ENCODE measurements at regions not wholly inside any gene's neighbourhood (a gene's known extent, or its start where the extent isn't known, plus 50 kb on each side); places are given as distances from the start of the nearest gene placed in this dataset.

DNA sequence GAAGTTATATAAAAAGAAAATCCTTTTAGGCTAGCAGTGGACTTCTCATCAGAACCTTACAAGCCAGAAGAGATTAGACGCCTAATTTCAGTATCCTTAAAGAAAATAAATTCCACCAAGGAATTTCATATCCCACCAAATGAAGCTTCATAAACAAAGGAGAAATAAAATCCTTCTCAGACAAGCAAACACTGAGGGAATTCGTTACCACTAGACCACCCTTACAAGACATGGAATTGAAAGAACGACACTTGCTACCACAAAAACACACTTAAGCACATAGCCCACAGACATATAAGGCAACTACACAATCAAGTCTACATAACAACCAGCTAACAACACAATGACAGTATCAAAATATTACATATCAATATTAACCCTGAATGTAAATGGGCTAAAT is 299.2 kb downstream of the TOX3 start:
- H3K27ac ChIP-seq, result no peak overlapping the region
- H3K4me3 ChIP-seq, result no peak overlapping the region

DNA sequence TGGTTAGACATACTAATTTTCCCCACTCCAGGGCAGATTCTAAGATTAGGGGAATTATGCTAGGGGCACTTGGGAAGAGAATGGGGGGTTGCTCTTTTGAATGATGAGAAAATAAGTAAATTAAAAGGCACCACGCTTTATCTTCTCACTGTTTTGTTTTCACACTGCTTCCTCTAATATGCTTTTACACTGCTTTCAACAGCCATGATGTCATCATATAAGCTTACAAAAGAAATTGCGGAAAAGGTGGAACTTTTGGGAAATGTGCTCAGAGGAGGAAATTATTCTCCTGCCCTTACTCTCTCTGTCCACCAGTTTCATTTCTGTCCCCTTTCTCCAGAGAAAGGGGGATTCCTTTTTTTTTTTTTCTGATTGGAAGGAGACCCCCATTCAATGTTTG is 308.2 kb downstream of the TOX3 start:
- no peak overlapping the region for H3K27ac ChIP-seq

DNA sequence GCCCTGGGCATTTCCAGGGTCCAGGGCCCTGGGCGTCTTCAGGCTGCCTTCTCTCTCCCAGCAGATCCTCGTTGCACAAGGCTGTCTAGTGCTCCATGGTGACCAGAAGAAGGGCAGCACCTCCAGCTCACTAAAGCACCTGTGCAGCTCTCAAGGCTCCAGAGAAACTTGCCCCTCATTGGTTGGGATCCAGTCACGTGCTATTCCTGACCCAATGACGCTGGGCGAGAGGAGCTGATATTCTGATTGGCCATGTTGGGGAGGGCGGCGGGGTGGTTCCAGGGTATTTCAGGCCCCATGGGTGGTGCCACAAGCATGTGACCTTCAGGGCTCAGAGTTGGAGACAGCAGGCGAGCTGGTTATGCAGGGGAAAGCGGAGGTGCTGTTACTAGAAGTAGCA is 309.1 kb downstream of the TOX3 start:
- no peak overlapping the region for H3K4me3 ChIP-seq
- H3K27ac ChIP-seq, result no peak overlapping the region

More for the DNA sequence above, 308.2 kb downstream of the TOX3 start:
- H3K4me3 ChIP-seq, result no peak overlapping the region

DNA sequence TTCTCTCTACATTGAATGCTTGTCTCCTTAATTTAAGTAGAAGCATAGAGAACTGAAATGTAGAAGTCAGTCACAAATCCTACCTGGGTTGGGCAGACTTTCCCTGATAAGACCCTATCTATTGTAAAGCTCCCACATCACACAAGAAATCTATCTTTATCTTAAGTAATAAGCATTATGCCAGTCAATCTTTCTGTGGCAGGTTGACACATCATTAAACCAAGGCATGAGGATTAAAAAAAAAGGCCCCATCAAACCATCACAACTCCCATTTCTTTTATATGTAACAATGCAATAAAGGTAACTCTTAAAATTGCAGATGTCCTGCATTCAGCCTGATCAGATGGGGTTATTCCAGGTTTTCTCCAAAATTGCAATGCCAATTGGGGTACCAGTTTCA is 311.8 kb downstream of the TOX3 start:
- no peak overlapping the region for H3K27ac ChIP-seq
- H3K4me3 ChIP-seq, result no peak overlapping the region

DNA sequence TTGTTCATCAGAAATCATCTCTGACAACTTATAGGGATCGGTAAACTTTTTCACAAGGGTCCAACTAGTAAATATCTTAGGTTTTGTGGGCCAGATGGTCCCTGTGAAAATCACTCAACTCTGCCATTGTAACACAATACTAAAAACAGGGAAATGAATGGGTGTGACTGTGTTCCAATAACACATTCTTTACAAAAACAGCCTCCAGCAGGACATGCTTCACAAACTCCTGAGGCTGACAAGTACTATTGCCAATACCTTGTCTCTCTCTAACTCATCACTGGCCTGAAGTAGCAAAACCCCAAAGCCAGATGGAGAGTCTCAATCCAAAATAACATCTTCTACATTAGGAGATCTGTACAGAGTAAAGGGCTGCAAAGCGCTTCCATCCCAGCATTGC is 312.3 kb downstream of the TOX3 start:
- H3K27ac ChIP-seq, result no peak overlapping the region
- no peak overlapping the region for H3K4me3 ChIP-seq

DNA sequence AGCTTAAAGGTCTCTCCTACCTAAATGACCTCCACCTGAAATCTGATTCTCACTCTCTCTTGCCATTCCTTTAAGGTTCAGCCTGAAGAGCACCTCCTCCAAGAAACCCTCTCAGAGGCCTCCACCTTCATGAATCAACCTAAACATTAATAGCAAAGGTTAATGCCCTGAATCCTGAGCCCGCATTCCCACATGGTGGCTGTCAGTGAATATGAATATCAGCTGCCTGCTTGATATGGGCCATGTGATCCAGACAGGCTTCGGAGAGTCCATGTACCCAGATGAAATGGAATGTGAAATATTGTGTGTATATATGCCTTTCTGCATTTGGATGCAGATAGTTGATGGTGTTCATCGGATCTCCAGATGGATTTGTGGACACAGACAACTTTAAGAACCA is 317.5 kb downstream of the TOX3 start:
- H3K4me3 ChIP-seq, result no peak overlapping the region
- H3K27ac ChIP-seq, result no peak overlapping the region

DNA sequence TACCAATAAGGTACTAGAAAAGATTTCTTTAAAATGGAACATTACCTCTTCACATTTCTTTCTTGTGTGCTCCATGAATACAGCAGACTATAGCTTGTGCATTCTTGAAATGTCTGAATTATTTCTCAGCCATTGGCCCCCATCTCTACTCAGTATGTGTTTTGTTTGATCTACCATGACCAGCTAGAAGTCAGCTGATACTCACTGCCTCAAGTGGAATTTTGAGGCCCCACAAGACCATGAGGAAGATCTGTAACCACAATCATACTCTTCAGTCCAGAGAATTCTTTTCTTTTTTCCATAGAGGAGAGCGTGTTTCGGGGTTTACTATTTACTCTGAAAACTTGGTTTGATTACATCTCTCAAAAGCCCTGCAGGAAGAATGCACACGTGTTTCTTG is 319.1 kb downstream of the TOX3 start:
- no peak overlapping the region for H3K4me3 ChIP-seq
- no peak overlapping the region for H3K27ac ChIP-seq

DNA sequence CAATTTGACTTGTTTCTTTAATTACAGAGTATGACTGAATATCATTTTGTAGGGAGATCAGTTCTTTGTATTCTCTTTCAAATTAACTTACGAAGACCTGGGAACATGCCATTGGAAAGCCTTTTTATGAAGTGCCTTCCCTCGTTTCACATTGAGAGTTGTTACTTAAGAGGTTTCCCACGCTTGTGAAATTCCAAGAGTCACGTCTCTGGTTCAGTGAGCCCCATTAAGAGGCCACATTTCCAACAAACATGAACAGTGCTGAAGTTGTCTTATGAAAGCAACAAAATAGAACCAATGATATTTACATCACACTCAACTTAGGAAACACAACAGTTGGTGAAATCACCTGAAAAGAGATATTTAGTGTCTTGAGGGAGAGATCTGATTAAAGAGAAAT is 334.1 kb downstream of the TOX3 start:
- no peak overlapping the region for H3K27ac ChIP-seq

DNA sequence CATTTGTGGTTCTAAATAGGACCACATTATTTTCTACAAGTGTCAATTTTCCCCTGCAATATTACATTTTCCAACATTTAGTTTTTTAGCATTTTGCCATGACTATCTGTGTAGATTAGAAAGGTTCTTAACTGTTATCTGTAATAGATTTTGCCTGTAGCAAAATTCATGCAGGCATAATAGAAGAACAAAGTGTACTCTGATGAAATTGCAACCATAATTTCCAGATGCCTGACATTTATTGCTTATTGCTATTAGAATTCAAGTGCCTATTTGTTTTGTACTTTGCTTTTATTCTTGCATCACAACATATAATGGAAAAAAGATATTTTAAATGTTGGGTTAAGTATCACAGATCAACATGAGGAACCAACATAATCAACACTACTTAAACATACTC is 337.7 kb downstream of the TOX3 start:
- H3K4me3 ChIP-seq, result no peak overlapping the region

More for the DNA sequence above, 334.1 kb downstream of the TOX3 start:
- H3K4me3 ChIP-seq, result no peak overlapping the region

DNA sequence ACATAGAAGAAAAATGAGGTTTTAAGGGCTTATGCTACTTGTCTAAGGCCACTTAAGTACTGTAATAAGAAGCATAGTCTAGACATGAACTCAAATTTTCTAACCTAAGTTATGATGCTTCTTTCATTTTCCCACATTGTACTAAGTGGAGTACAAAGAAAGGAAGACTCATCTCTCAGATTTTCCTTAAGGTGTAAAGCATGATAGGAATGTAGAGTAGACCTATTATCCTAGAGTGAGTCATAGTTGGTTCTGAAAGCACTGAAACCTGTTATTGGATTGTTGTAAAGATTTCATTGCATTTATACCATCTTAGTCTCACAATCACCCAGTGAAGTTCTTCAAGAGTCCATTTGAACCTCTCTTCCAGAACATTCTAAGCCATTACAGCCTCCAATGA is 343.8 kb downstream of the TOX3 start:
- H3K27ac ChIP-seq, result no peak overlapping the region
- no peak overlapping the region for H3K4me3 ChIP-seq

More for the DNA sequence above, 337.7 kb downstream of the TOX3 start:
- no peak overlapping the region for H3K27ac ChIP-seq

DNA sequence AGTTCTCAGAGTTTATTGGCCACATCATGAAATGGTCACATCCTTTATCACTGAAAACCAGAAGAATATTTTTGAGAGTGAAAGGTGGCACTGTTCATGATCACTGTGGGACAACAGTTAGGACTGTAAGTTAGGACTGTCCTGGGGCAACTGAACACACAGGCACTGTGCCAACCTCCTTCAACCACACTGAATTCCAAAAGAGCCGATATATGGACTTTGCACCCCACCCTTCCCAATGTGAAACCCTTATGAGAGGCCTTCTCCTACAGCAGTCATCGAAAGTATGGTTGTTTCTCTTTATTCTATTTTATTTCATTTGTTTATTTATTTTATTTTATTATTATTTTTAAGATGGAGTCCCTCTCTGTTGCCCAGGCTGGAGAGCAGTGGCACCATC is 353.5 kb downstream of the TOX3 start:
- H3K4me3 ChIP-seq, result no peak overlapping the region
- H3K27ac ChIP-seq, result no peak overlapping the region

DNA sequence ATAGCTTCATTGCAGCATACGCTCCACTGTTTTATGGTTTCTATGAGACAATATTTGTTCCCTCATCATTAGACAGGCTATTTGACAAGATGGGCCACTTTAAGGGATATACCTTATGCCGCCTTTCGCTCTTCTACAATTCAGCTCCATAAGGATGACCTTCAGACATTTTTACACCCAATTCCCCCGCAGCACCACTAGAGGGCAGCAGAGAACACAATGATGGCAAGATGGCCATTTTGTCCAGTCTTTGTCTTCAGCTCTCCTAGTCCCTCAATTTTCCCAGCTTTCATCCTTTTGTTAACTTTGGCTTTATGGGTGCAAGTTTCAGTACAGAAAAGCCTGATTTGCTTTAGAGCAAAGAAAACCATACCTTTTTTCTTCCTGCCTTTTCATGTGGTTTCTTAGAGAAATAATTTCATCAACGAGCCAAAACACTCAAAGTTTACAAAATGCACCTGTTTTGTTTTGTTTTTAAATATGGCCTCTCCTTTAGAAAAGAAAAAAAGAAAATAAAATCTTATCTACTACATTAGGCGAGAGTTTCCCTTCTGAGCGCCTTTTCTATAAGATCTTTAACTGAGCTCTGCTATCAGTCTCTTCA is 355.3 kb downstream of the TOX3 start:
- H3K4me3 ChIP-seq, result no peak overlapping the region
- no peak overlapping the region for H3K27ac ChIP-seq

DNA sequence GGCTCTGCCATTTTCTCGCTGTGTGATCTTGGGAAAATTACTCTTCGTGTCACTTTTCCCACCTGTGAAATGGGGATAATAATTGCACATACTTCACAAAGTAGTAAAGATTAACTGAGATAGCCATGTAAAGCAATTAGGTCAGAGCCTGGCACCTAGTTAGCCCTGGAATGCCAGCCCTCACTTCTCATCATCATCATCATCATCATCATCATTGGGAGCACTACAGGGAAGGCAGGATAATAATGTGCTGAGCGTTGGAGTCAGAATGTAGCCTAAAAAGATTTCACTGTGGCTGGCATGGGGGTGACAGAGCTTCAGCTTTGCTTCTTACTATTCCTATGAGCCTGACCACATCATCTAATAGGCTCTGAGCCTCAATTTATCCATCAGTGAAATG is 362.6 kb downstream of the TOX3 start:
- H3K4me3 ChIP-seq, result no peak overlapping the region
- no peak overlapping the region for H3K27ac ChIP-seq

DNA sequence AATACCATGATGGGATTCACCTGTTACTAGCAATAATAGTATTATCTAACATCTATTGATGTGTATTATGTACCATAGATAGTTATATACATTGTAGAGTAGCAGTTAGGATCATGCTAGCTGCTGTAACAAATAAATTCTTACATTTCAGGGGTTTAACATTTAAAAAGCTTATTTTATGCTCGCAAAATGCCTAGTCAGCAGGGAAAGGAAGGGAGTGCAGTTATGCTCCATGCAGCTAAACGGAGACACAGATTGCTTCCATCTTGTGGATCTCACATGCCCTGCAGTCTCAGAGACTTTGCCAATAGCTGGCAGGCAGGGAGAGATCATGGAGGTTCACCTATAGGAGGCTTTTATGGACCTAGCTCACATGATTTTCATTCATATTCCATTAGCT is 364.1 kb downstream of the TOX3 start:
- Histone ChIP-seq H3K4me3 (no peak overlapping the region), H3K27ac (no peak overlapping the region)

DNA sequence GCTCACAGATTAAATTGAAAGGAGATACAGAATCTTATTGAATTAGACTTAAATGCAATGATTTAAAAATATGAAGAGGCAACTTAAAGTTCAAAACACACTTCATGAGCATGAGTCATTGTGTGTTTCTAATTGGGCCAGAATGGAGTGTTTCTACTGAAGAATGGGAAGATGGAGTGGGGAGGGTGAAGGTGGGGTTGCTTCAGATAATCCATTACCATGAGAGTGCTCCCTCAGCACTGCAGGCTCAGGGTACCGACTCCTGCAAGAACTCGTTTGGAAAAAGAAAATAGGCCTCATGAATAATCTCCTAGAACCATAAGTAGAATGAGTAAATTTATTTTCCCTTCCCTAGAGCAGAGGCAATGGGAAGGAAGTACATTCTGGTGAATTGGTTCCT is 372.8 kb downstream of the TOX3 start:
- Histone ChIP-seq H3K27ac (no peak overlapping the region), H3K4me3 (no peak overlapping the region)

DNA sequence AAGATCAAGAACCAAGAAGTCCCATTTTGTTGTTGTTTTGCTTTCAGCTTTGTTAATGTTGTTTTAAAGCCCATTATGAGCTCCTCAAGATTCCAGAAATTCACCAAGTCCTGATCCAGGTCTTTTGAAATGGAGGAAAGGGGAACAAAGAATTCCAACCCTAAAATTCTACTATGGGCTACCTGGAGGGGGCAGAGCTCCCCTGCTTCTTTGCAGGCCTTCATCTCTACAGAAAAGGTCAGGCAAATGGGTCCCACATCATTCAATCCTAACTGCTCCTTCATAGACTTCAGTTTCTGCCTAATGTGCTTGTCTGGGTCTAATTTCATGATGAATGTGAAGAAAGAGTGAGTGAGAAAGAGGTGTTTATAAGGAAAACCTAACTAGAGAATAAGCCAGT is 375.5 kb downstream of the TOX3 start:
- Histone ChIP-seq H3K27ac (no peak overlapping the region), H3K4me3 (no peak overlapping the region)

DNA sequence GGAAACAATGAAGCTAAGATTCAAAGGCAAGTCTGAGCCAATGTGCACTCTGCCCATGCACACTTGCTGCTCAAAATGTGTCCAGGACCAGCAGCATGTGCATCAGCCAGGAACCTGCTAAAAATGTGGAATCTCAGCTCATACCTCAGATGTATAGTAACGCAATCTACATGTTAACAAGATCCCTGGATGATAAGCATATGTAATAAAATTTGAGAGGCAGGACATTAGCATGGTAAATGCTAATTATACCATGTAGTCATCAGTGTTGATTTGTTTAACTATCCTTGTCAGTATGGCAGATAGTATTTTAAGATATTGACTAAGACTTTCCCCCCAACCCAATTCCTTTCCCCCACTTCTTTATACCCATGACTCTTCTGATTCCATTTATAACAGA is 379.6 kb downstream of the TOX3 start:
- H3K27ac ChIP-seq, result no peak overlapping the region
- H3K4me3 ChIP-seq, result no peak overlapping the region

DNA sequence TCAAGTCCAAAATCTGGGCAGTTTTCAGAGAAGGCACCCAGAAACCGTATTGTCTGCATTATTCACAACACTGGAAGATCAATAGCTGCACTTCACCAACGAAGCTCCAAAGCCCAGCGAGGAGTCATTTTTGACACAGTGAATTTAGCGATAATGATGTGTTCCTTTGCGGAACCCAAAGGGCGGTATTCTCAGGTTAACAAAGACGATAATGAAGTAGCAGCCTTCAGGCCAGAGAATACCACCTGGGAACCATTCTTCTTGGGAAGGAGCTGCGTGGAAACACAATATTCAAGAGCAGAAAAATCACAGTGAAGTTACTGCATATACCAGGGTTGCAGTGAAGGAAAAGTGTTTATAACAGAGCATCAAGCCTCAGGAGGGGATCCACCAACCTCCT is 381.0 kb downstream of the TOX3 start:
- no peak overlapping the region for H3K27ac ChIP-seq
- H3K4me3 ChIP-seq, result no peak overlapping the region

DNA sequence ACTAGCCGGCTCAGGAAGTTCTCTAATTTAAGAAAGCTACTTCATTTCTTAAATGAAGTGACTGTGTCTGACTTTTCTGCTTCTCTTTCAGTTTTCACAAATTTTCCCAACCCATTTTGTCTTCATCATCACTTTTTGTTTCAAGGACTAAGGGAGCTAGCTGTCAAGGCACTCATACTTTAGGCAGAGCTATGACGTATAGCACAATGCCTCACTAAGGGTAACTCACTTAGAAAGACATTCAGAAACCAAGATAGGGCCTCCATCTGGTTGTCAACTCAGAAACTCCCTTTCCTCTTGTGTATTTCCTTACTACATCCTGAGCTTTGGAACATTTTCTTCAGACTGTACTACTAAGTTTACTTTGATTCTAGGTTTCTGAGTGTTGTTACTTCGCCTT is 397.9 kb downstream of the TOX3 start:
- Histone ChIP-seq H3K27ac (no peak overlapping the region), H3K4me3 (no peak overlapping the region)

DNA sequence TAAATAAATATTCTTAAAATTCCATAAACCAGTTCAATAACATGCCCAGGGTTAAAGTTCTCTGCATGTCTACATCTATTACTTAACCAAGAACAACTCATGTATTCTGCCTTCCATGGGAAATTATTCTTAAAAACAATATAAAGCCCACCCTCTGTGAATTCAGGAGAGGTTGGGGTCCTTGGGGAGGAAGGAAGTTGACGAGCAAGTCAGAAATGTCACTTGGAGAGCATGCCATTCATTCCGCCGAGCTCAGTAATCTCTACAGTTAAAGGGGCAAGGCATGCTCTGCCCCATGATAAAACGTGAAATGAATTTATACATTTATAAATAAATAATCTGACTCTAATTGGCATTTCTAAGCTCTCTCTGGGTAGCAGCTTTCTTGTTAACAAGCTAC is 405.1 kb downstream of the TOX3 start:
- no peak overlapping the region for H3K27ac ChIP-seq
- H3K4me3 ChIP-seq, result no peak overlapping the region

DNA sequence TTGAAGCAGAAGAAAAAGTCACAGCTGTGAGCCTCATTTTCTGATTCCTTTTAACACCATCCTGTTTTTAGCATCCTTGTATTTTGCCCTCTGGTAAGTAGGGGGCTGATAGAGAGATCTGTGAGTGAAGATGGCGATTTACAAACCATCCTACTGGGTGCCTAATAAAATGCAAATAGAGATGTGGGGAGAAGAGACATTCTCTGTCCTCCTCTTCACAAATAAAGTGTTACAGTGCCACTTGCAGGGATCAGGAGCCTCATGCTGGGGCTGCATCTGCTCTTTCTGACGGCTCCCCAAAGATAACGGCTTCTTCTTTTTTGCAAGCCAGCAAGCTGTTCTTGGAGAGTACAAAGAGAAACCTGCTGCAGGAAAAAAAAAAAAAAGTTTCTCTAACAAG is 418.6 kb downstream of the TOX3 start:
- no peak overlapping the region for H3K4me3 ChIP-seq
- no peak overlapping the region for H3K27ac ChIP-seq

DNA sequence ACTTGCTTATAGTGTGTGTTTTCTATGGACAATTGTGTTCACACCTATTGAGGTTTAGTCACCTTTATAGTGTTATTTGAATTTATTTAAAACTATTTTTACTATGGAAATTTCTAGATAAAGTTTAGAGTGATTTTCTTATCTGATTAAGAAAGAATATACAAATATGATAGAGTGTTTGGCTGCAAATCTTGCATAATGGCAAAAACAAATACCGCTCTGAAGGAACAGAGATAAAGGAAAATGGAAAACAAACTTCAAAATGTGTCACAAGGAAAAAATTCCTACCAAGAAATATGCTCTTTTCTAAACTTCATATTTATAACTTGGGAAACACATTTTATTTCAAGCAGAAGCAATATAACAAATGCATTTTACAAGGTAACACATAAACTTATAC is 423.1 kb downstream of the TOX3 start:
- Histone ChIP-seq H3K27ac (no peak overlapping the region), H3K4me3 (no peak overlapping the region)
